GM18502 (cell line): ENCODE measurements at regions not wholly inside any gene's neighbourhood (a gene's known extent, or its start where the extent isn't known, plus 50 kb on each side); places are given as distances from the start of the nearest gene placed in this dataset.
"Not testable (repeated sequence)": the region's sequence is repeated elsewhere in the genome, so short reads cannot be mapped to it uniquely, and the experiment has no call there.

Experiments
- ATAC-seq: cut with Tn5 transposase; IDR thresholded peaks from one replicate; pipeline ENCODE4 v1.9.1; 2021; ENCODE audit warnings: mild to moderate bottlenecking; ENCODE audit not compliant: unreplicated experiment, poor library complexity

DNA sequence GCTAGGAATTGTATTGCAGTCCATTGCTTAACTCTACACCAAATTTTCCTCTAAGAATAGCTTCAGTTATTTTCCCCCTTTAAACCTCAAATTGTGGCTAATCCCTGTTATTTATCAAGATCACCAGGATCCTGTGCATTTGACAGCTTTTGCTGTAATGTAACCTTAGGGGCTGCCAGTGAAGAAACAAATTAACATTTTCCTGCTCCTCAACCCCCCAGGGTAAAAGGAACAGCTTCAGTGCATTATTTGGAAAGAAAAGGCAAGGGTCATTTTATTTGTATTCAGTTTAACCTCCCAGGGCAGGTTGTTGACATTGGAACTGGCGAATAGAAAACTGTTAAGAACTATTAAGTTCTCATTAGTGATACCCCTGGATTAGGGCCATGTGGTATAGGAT, 57.0 kb downstream of the PCDH20 start:
- ATAC-seq, result no peak

GRCh38 chr13:61350341-61350740, 65.3 kb downstream of the PCDH20 start:
- ATAC-seq, result no peak

DNA sequence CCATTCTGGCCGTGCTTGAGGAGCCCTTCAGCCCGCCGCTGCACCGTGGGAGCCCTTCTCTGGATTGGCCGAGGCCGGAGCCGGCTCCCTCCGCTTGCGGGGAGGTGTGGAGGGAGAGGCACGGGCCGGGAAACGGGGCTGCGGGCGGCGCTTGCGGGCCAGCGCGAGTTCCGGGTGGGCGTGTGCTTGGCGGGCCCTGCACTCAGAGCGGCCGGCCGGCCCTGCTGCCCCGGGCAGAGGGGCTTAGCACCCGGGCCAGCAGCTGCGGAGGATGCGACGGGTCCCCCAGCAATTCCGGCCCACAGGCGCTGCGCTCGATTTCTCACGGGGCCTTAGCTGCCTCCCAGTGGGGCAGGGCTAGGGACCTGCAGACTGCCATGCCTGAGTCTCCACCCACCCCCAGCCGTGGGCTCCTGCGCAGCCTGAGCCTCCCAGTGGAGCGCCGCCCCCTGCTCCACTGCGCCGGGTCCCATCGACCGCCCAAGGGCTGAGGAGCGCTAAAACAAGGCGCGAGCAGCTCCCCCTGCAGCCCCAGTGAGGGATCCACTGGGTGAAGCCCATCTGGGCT, 76.5 kb downstream of the PCDH20 start:
- no peak for ATAC-seq

DNA sequence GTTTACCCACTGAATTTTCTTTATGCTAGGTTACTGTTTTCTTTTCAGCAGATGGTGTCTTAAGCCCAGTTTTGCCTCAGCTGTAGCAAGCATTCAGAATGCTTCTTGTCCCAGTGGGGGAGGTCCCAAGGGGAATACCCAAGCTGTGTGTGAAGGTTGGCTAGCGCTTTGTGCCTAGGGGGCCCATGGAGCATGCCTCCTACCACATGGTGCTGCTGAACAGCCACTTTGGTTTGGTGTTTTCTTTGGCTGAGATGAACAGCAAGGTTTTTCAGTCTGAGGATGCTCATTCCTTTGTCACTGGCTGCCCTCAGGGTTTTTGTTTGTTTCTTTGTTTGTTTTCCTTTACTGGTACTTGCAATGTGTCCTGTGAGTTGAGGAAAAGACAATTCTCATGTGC, 99.0 kb downstream of the PCDH20 start:
- ATAC-seq, result no peak

DNA sequence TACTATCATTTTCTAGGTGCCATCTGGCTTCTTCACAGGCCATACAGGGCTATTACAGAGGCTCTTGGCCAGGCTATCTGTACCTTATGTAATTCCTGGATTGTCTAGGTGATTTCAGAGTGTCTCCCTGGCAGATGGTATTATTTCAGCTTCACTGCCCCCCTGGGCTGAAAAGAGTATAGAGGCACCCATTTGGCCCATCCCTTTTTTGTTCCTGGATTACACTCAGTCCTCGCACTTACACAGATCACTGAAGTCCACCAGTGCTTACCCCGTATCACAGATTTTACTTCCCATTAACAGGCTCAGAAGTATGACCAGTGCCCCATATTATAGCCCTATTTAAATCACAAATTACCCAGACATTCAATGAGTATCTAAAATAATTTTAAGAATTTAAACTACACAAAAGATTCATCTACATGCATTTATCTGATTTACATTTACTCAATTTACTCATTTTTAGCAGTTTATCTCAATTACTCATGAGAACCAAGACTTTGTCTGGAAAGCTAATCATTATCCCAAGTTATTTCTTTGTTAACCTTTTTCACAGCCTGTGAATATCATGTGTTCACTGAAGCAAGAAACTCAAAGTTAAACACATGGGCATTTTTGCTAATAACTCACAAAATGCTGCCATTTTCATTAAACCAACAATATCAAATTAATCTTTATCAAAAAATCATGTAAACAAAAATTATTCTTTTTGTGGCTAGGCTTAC, 121.0 kb downstream of the PCDH20 start:
- ATAC-seq, result no peak

- ATAC-seq, result no peak
Observed at GRCh38 chr13:61286148-61286745, 129.4 kb downstream of the PCDH20 start.

DNA sequence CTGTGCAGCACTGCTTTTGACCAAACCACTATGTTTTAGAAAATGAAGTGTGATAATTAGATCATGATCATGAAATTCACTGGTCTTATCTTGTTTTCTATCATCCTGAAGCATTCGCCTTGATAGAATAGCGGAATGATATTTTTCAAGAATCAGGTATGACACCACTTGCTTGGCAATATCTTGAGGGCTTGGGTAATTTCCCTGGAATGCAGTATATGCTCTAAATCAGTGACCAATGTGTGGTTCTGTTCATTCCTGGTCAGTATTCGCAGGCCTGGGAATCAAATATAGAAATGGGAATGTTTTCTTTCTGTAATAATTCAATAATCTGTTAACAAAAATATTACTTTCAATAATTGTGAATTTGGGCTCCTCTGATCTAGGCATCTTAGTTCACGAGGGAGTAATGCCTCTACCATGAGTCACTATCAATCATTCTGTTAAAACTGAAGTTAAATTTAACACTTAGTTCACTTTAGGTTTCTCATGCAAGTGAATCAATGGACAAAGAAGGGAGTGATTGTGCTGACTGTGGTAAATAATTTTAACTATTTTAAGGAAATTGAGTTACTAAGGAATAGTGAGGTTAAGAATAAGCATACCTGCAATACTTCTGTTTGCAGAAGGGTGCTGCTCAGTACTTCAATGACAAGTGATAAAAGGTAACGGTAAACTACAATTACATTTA, 137.9 kb downstream of the PCDH20 start:
- ATAC-seq, result no peak

DNA sequence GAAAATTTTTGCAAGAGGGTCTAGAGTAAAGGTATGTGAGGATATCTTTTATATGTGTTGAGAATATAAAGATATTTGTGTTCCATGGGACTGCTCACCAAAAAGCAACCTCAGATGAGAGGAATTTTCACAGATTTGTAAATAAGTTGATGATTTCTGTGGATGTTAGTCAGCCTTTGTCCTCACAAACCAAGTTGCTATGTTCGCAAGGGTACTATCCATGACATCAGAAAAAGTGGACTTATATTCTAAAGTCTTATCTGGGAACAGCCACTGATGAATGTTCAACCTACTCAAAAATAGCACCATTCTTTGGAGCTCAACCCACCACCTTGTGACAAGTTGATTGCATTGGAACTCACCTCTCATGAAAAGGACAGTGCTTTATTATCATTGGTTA, 138.6 kb downstream of the PCDH20 start:
- ATAC-seq, result no peak

DNA sequence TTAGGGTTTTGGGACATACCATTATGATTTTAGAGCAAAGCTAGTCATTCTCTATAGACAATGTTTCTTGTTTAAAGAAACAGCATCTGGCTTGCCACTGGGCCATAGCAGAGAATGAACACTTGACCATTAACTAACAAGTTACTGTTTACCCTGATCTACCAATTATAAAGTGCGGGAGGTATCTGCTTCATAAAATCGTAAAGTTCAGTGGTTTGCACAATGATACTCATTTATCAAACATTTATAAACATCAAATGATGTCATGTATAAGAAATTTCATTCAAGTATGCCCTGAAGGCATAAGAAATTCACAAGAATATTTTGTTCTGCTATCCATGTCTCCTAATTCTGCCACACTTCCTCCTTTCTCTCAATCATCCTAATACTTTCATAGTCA, 139.2 kb downstream of the PCDH20 start:
- ATAC-seq, result no peak

- ATAC-seq, result no peak
Observed at GRCh38 chr13:61275736-61276135, 139.9 kb downstream of the PCDH20 start.

- ATAC-seq, result no peak
Observed at GRCh38 chr13:61275251-61275650, 140.4 kb downstream of the PCDH20 start.

DNA sequence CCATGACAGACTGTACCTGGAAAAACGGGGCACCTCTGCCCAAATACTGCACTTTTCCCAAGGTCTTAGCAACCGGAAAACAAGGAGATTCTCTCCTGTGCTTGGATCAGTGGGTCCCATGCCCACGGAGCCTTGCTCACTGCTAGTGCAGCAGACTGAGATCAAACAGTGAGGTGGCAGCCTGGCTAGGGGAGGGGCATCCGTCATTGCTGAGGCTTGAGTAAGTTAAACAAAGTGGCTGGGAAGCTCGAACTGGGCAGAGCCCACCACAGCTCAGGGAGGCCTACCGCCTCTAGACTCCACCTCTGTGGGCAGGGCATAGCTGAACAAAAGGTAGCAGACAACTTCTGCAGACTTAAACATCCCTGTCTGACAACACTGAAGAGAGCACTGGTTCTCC, 148.8 kb downstream of the PCDH20 start:
- ATAC-seq, result not testable (repeated sequence)

DNA sequence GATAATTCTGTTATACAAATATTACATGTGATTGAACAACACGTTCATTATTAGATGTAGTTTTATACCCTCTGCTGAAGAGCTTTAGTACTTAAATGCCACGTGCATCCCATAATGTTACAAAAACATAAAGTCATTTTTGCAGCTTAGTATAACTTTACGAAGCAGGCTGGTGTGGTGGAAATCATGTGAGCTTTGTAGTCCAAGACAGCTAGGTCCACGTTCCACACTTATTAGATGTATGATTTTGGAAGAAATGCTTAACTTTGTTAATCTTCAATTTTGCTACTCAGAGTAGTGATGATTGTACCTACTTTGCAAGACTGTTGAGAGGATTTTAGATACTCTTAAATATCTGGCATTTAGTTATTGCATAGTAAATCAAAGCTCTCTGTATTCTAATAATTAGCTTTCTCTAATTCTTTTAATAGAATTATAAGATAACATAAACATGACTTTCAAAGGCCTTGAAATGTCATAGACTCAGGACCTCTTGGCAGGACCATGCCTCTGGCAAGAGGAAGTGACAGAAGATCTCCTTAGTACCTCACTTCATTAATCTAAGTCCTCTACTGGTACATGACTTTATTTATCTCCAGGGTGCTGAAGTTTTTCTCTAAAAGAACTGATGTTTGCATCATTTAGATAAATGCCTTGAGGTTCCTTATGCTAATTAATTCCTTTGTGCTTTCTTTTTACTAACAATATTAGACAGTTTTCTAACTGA, 153.7 kb downstream of the PCDH20 start:
- ATAC-seq, result no peak

DNA sequence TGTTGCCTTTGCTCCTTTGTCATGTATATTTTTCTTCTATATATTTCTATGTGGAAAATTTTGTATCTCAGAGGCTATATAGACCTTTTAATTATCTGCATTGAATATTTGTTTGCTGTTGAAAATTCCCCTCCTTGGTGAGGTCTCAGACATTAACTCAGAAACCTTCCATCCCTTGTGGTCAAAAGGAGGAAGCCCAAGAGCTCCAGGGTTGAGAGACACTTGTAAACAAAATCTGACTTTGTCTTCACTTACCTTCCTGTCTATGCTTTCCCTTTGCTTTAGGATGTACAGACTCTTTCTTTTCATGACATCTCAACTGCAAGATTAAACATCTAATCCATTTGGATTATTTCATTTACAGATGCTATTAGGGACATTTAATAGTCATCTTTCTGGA, 157.5 kb downstream of the PCDH20 start:
- no peak for ATAC-seq

GRCh38 chr13:61255040-61255796, 160.4 kb downstream of the PCDH20 start:
- no peak for ATAC-seq

GRCh38 chr13:61253105-61253877, 162.4 kb downstream of the PCDH20 start:
- ATAC-seq, result peak; percentile 89

DNA sequence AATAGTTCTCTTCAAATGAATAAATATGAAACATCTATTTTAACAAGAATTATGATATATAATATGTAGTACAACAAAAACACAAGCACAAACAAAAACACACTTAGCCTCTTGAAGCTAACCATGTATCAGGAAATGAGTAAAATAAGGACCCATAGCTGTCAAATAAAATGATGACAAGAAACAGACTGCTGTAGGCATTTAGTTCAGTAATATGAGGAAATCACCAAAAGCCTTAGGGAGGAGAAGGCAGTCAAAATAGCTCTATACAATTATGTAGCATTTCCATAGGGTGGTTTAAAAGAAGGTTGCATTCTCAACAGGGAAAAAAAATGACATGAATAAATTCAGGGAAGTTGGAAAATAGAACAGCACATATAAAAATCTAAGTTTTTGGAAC, 163.4 kb downstream of the PCDH20 start:
- no peak for ATAC-seq

- peak; percentile 98 for ATAC-seq
Observed at GRCh38 chr13:61247149-61247936, 168.3 kb downstream of the PCDH20 start.
